GM19397 (cell line): ENCODE measurements at regions not wholly inside any gene's neighbourhood (a gene's known extent, or its start where the extent isn't known, plus 50 kb on each side); places are given as distances from the start of the nearest gene placed in this dataset.
"Not testable (repeated sequence)": the region's sequence is repeated elsewhere in the genome, so short reads cannot be mapped to it uniquely, and the experiment has no call there.

ENCODE experiments used
- ATAC-seq: cut with Tn5 transposase; IDR thresholded peaks from one replicate; pipeline ENCODE4 v1.9.1; 2021; ENCODE audit warnings: mild to moderate bottlenecking, moderate library complexity; ENCODE audit not compliant: unreplicated experiment

DNA sequence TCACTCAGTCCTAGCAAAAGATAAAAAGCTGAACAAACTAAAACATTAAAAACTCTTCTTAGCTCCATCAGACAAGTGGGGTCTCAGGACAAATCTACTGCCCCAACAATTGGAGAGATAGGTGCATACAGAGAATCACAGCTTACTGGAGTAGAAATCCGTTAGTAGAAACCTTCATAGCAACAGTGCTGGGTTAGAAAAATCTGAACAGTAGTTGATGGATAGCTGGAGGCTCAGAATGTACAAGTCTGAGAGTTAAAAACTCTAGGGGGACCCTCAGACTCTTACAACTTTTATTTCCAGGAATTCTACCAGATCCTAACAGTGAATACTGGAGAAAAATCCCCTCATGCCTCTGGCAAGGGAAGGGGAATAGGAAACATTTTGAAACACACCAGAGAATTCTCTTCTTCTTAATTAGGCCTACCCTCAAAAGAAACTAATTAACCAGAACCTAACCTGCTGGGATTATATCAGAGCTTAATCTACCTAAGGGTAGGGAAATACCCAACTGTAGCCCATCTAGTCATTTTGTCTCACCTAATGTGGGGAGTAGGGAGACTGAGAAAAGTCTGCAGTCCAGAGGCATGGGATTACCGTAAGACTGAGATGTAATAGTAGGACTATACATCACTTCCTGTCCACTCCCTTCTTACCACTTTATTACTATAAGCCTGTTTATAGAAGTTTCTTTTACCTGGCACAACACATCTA is 165.0 kb upstream of the CTSO start:
- no peak for ATAC-seq

DNA sequence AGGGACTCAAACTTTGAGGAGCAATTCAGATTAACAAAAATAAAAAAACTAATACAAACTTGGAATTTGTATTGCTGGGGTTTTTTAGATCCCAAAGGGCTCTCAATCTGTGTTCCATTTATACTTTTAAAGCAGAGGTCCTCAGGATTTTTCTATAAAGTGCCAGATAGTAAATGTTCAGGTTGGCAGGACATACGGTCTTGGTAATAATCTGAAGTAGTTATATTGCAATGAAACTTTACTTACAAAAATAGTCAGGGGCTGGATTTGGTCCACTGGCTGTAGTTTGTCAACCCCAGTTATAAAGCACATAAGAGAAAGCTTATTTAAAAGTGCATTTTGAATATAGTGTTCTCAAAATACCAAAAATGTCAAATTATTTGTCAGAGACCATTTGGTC is 164.1 kb upstream of the CTSO start:
- no peak for ATAC-seq

DNA sequence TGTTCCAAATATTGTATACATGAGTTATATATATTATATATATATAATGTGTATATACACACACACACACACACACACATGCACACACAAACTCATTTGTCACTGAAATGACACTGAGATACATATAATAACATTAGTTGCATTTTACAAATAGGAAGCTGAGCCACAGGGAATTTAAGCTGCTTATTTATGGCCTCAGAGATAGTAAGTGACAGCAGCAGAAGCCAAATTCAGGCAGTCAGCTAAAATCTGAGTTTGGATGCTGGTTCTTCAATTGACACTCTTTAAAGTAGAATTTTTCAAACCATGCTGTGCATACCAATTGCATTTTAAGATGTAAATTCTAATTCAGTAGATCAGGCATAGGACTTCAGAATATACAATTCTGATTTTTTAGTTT is 163.3 kb upstream of the CTSO start:
- no peak for ATAC-seq

DNA sequence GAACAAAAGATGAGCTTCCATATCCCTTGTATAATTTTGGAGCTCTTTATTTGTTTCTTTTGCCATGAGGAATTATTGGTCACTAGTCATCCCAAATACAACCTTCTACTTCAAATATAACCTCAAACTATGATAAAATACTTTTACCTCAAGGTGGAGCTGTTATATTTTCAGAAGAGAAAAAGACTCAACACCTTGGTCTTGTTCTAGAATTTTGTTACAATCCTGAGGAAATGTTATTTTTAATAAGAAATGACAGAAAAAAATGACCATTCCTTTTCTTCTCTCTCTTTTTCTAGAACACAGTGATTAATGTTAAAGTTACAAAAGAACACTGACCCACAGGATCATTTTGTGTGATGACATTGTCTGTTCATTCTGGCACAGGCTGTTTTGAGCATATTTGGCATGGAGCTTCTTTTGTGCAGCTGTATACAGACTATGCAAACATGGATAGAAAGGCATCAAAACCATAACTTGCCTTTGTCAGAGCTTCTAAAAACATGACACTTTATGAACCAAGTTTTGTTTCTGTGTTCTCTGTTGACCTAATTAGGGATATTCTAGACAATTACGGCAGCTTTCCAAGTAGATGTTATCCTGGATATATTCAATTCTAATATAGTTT is 159.6 kb upstream of the CTSO start:
- ATAC-seq, result no peak

DNA sequence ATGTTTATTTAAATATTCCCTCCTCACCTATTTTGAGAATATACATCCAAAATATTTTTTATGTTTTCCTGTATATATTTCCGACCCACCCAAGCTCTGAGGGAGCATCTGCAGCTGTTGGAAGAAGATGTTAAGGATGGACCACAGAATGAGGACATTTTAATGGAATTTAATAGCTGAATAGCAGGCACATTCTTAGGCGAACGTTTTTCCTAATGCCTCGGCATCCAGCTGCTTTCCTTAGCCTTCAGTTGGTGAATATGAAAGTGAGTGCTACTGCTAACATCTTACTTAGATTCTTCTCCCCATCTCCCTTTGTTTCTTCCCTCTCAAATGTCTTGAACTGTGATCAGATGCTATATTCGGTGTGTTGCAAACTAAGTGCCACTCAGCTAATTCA is 158.0 kb upstream of the CTSO start:
- ATAC-seq, result no peak

DNA sequence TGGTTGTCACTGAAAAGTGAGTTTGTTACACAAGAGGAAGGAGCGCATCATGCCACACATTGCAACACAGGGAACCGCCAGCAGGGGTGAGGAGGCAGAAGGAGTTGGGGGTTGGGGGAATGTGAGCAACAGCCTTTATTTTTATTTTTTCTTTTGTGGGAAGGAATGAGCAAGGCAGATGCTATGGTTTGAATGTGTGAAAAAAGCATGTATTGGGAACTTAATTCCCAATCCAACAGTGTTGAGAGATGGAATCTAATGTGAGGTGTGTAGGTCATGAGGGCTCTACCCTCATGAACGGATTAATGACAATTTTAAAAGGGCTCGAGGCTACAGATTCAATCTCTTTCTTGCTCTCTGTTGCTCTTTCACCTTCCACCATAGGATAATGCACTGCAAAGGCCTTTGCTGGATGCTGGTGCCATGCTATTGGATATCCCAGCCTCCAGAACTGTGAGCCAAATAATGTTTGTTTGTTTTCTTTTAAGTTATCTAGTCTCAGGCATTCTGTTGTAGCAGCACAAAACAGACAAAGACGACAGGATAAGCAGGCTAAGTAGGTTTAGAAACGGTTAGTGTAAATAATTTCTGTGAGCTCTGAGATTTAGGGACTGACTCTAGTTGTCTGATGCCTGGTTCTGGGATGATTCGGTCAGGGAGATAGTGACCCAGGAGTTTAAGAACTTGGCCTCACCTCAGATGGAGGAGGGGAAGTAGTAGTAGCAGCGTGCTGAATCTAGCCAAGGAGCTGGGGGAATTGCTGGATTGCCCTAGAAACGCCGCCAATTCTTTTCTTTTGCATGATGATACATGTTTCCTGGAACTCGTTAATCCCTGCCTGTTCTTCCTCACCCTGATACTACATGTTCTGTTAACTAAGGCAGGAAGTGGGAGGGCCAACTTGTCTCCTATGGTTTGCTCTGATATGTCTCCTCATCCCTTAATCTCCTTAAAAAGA is 156.6 kb upstream of the CTSO start:
- peak; percentile 58 for ATAC-seq

DNA sequence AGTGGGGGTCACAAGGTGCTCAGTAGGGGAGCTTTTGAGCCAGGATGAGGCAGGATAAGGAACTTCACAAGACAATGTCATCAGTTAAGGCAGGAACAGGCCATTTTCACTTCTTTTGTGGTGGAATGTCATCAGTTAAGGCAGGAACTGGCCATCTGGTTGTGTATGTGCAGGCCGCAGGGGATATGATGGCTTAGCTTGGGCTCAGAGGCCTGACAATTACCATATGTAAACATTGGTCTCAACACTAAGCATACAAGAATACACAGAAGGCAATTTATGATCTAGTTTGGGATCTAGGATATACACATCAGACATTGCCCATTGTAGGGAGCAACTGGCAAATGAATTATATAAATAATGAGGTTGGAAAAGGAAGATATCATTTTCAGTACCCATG is 155.4 kb upstream of the CTSO start:
- ATAC-seq, result not testable (repeated sequence)

DNA sequence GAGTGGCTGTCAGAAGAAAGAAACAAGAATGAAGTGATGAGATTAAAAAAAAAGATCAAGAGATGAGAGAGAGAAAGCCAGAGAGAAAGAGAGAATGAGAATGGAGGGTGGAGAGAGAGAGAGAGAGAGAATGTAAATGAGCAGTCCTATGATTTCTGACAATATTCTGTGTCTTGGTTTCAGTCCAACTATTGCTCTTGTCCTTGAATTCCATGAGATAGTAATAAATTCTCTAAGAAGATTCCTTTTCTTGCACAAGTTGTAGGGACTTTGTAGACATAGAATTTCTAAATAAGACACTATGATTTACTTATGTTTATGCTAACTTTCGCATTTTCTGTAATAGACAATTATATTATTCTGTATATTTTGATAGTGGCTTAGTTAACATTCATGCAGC is 149.6 kb upstream of the CTSO start:
- no peak for ATAC-seq

DNA sequence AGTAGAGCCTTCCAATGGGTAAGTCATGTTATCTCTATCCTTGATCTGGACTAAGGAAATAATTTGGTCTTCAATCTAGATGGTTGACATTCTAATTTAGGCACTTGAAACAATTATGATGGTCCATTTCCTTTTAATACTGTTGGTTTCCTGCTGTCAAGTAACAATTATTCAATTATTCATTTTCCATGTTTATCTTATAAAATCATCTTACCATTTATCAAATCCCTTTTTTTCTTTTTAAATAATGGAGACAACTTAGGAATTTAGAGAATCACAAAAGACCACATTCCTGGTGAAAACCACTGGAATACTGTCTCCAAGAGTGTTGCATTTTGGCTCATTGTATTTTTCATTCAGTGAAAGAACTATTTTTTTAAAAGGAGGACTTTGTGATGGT is 148.7 kb upstream of the CTSO start:
- no peak for ATAC-seq

DNA sequence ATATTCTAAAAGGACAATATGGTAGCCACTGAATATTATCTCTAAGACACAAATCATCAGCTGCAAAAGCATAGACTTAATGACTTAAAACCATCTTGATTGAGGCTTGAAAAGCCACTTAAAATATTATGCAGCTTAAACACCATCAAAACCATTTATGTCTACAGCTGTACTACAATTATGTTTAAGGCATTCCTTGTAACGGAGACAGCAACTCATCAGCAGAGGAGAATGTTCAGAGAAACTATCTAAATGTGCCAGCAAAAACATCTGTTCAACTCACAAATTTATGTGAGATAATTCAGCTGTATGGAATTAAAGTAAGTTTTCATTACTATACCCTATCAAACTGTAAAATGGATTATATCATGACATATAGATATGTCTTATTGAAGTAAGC is 147.9 kb upstream of the CTSO start:
- no peak for ATAC-seq

DNA sequence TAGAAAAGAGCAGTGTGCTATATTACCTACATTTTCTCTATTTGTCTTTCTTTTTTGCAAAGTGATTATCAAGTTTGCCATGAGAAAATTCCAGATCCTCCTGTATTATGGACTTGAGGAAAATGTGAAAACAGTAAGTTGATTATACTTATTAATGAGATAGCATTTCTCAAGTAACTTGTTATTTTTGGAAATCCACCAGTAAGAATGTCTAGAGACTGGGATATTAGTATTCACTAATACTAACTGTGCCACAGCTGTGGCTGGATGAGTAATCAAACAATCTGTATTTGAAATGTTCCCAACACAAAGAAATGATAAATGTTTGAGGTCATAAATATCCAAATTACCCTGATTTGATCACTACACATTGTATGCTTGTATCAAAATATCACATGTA is 147.0 kb upstream of the CTSO start:
- no peak for ATAC-seq

DNA sequence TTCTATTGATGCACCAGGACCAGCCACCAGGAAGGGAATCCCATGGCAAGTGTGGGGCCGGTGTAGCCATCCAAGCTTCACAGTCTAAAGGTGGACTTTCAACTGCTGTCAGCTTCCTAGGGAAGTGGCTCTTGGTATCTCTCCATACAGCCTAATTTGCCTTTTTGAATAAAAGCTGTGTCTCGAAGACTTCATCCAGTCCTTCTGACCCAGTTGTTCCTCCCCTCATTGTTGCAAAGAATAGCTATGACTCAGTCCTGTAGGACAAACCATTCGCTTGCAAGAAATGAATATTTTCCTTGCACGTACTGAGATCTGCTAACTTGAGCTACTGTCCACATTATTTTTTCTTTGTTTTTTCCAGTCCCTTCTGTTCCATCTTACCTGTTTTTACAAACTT is 145.1 kb upstream of the CTSO start:
- no peak for ATAC-seq

DNA sequence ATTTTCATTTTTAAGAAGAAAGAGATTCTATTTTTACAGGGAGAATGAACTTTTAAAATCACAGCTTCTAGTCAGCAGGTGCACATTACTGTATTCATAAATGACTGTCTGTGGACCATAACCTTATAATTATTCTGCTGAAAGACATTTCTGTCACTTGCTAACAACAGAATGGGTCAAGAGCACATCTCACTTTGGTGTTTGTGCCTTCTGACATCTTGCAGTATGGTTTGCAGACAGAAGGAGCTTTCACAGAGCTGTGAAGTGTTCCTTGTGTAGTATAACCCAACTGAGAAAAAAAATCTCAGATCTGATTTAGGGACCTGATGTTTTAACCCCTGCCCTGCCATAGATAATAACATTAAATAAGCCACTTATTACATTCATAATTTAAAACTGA is 131.4 kb upstream of the CTSO start:
- no peak for ATAC-seq

DNA sequence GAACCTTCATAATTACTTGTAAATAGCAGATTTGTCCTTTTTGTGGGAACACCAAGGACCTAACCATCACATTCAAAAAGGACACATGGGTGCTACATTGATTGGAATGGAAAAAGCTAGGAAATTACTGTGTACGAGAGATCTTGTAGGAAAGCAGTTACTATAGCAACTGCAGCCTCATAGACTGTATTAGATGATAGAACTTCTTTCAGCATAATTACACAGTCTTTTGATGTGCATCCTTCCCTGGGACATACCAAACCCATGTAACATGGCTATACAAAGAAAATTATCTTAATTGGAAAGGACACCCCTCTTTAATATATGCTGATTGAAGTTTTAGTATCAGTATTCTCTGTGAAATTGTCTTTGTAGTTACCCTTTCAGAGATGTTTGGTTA is 130.7 kb upstream of the CTSO start:
- ATAC-seq, result no peak

DNA sequence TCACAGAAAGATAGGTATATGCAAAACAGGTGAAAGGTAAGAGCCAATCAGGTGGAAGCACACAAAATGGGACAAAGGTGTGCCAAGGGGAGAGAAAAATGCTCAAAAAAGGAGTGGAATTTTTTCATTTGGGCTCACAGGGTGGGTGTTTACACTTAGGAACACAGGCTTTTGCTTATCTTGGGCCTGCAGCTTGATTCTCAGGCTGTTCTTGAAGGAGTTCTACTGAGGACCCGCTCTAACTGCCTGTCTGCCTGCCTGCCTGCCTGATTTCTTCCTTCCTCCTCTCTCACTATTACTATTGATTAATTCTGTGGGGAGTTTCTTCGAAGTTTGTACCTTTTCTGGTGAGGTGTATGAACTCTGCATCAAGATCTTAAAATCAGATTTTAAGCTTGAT is 120.3 kb upstream of the CTSO start:
- ATAC-seq, result no peak

DNA sequence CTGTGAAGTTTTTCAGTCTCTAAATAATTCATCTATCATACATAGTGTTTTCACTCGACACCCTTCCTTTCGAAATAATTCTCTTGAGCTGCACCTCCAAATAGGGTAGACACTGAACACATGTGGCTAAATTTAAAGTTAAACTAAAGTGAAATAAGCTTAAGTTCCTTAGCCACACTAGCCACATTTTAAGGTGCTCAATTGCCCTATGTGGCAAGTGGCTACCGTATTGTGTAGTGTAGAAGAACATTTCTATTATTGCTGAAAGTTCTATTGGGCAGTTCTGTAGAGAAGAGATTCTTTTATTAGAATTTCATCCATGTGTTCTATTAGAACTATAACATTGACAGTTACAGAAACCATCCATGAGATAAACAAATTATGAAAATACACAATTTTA is 107.0 kb upstream of the CTSO start:
- ATAC-seq, result no peak

DNA sequence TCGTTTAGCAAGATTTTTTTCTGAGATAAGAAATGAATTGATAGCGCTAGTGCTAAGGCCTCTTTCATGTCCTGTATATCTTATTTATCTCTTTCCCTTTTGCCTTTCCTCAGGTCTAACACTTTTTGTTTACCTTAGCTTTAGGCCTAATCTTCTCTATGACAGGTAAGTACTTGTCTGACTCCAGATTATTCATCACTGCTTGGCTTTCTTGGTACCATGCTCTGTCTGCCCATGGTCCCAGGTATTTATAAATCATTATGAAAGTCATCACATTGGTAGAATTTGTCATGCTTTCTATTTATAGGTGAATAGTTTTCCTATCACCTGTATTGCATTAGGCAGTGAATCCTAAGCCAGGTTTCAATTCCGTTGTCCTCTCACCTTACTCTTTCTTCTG is 99.5 kb upstream of the CTSO start:
- no peak for ATAC-seq

DNA sequence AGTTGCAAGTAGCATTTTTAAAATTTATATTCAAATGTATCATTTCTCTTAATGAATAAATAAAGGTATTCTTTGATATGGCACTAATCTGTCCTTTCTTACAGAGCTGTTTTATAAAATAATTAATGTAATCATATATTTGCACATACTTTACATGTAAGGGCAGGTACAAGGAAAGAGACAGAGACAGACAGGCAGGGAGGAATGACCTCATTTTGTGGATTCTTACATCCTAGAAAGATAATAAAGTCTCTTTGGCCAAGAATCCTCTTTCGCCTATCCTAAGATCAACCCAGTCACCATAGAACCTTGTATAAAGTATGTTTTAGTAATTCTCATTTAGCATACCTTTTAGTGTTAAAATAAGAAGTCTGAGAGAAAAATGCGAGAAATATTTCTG is 98.5 kb upstream of the CTSO start:
- ATAC-seq, result no peak

DNA sequence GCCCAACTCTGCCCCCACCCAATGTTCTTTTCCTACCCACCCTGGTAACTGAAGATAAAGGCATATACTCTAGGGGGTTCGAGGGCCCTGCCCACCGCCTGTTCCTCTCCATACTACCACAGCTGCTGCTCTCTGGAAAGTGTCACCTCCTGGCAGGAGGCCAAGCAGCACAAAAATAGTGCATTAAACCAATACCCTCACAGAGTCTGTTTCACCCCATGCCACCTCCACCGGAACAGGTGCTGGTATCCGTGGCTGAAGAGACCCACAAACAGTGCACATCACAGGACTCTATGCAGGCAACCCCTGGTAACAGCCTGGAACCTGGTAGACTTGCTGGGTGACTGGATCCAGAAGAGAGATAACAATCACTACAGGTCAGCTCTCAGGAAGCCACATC is 85.1 kb upstream of the CTSO start:
- no peak for ATAC-seq

DNA sequence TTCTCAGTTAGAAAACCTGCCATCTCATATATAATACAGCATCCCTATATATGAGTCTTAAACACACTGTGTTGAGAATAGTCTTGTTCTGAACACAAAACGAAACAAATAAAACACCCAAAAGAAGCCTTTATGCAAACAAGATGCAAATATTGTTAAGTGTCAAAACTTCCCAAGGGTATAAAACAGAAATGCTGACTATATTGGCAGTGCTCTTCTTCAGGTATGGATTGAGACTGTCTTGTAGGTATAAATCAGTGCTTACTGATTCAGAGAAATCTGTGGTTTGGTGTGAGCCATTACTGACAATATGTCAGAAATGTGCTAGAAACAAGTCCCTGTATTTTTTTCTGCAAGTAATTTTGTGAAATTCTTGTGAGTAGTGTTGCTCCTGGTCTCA is 82.8 kb upstream of the CTSO start:
- peak; percentile 57 for ATAC-seq

DNA sequence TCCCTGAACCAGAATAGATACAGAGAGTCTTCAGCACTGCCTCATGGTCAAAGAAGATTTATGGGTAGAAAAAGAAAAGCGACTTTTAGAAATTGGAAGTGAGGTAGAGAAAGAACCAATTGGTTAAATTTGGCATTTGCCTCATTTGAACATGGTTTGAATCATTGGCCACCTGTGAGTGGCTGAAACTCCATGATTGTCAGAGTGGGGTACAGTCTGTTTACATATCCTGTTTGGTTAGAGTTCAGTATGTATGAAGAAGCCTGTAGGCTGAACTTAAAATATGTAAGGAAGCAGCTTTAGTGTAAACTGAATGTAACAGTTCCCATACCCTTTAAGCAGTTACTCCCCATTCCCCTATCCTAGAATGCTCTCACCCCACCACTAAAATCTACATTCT is 76.0 kb upstream of the CTSO start:
- ATAC-seq, result no peak

DNA sequence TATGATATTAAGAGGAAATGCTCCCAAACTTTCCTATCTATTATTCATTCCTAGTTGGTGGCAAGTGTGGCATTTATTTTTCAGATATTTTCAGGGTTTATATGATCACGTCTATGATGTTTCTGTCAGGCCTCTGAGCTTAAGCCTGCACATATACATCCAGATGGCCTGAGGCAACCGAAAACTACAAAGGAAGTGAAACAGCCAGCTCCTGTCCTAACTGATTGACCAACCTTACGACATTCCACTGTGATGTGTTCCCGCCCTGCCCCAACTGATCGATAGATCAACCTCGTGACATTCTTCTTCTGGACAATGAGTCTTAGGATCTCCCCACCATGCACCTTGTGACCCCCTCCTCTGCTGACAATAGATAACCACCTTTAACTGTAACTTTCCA is 67.6 kb upstream of the CTSO start:
- no peak for ATAC-seq
